ENCODE measurements at regions not wholly inside any gene's neighbourhood (a gene's known extent, or its start where the extent isn't known, plus 50 kb on each side); places are given as distances from the start of the nearest gene placed in this dataset.
"Not testable (repeated sequence)": the region's sequence is repeated elsewhere in the genome, so short reads cannot be mapped to it uniquely, and the experiment has no call there.

DNA sequence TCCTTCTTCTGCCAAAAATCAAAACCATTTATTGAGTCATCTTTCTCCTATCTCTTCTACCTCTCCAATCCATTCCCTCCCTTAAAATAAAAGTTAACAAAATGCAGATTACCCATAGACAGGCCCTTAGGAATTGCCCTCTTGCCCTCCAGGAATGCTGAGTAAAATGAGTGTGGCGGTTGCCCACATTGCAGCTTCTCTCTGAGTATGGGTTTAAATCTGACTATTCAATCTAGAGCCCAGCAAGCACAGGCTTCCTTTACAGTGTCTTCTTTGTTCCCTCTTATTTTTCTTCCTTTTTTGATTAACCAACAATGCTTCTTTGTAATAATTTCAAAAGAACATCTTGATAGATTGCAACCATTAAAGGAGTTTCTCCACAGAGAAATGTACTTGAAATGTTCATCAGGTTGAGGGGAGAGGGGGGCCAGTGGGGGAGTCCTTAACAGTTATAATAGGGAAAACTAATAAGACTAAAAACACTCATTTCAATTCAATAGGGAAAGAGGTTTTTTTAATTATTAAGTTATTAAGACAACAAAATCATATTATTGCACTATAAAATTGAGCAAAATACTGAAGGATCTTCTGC is 135.3 kb upstream of the LMCD1 start:
- DNase-seq = no peak

DNA sequence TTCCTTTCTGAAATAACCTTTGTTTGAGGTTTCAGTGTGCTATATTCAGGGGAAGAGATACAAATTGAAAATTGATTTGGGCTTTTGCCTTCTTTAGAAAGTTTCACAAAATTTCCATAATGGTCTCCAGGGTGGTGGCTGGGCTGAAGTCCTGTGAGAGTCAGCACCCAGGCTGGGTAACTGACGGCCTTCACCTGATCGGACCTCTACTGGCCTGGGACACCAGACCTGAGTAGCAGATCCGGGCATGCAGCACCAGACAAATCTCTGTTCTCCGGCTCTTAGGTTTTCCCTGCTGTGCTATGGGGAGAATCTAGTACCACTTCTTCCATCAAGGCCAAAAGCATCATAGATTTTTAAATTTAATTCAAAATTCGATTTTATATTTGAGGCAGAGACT is 133.0 kb upstream of the LMCD1 start:
- DNase-seq = no peak

DNA sequence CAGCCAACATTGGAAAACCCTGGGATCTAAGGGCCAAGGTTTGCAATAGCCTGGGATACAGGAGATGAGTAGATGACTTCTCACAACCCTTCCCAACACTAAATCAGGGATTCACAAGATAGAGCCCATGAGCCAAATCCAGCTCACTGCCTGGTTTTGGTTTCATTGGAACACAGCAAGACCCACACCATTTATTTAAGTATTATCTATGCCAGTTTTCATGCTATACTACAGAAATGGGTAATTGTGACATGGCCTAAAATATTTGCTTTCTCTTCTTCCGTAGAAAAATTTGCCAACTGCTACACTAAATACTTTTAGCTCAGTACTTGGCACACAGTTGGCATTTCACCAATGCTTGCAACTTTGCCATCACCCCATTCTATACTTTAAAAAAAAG is 132.0 kb upstream of the LMCD1 start:
- no peak for DNase-seq

DNA sequence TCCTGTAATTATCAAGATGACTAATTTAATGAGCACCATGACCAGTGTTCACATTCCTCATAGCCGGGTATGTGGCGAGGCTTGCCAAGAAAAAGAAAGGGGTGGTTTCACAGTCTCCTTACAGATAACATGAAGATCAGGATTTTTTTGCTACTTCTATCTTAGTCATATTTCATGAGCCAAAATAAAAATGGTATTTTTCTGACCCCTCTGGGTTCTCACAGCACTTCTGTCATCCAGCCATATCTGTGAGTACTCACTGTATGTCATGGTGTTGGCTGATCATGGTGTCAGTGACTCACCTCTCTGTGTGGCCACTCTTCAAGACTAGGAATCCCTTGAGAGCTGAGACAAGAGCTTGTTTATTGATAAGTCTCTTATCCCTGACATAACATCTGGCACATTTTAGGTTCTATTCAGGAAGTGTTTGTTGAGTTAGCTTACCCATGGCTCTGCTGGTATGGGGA is 130.5 kb upstream of the LMCD1 start:
- DNase-seq = no peak

DNA sequence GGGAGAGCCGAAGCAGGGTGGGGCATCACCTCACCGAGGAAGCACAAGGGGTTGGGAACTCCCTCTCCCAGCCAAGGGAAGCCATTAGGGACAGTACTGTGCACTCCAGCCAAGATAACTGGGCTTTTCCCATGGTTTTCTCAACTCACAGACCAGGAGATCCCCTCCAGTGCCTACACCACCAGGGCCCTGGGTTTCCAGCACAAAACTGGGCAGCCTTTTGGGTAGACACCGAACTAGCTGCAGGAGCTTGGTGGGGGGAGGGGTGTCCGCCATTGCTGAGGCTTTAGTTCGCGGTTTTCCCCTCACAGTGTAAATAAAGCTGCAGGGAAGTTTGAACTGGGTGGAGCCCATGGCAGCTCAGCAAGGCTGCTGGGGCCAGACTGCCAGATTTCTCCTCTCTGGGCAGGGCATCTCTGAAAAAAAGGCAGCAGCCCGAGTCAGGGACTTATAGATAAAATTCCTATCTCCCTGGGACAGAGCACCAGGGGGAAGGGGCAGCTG is 129.6 kb upstream of the LMCD1 start:
- no peak for DNase-seq

DNA sequence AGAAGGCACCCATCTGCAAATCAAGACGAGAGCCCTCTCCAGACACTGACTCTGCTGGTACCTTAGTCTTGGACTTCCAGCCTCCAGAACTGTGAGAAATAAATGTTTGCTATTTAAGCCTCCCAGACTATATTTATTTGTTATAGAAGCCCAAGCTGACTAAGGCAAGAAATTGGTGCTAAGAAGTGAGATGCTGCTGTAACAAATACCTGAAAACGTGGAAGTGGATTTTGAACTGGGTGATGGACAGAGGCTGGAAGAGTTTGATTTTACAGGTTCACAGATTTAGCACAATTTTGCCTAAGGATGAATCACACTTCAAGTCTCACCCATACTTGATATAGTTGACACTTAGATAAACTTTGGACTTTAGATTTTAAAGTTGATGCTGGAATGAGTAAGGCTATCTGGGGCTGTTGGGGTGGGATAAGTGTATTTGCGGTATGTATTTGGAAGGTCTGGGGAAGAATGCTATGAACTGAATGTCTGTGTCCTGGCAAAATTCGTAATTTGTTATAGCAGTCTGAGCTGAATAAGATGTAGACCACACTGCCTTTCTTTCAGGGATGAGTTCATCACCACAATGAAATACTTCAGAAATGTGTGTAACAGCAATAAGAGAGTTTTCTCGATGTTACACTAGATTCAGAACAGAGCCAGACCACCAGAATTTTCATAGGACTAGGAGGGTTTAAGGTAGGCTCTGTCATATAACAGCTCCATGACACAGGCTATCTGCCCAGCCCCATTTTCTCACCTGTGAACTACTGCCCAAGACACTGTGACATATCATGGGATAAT is 120.5 kb upstream of the LMCD1 start:
- no peak for DNase-seq

DNA sequence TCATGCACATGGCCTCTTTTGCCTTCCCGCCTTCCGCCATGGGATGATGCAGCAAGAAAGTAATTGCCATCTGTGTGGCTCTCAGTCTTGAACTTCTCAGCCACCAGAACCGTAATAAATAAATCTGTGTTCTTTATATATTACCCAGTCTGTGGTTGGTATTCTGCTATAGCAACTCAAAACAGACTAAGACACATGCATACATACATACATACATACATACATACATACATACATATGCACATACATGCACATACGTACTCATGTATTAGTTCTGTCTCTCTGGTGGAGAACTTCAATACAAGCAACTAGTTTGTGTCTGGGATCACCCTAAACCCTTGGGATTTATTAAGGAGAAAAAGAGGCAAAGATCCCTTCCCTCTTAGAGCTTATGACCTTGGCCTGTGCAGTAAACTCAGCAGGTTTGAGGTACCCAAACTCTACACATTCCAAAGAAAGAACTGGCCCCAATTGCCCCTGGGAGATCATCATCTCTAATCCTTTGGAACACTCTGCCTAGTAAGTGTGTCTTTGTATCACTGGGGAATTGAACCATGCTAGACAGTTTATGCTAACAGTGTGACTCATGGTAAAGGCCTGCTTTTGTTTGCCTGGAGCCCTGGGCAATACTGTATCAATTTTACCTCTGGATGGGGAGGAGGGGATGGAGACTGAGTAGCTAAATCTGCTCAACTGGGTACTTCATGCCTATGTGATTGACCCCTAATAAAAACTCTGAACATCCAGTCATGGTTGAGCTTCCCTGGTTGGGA is 115.6 kb upstream of the LMCD1 start:
- DNase-seq = no peak

DNA sequence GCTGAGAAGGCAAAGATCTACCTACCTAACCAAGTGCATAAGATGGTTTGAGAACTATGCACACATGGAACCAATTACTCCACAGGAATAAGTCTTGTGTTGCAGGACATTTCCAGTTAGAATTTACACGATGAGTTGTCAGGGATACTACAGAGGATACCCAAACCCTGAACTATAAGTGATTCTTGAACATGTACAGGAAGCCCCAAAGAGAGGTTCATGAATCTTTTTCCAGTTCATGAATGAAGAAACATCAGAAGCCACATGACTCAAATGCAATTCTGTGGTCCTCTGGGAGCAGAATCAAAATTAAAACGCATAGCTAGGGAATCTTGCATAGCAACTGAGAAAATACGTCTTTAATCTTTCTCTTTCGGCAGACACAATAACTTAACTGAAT is 114.1 kb upstream of the LMCD1 start:
- no peak for DNase-seq

DNA sequence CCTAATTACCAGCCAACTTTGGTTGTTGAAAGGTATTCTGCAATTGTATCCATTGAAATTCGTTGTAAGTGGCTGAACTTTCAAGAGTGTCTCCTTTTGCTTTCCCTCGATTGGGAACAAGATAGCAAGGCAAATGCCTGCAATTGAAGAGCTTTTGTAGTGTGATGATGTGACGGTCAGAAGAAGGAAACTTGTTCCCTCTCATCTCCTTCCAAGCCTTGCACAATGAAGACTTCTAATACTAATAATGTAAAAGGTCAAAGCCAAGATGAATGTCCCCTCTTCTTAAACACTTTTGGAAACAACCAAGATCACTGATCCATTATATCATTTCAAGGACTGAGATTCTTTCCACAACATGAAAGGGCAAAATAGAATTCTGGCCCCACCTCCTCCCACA is 101.9 kb upstream of the LMCD1 start:
- DNase-seq = no peak

DNA sequence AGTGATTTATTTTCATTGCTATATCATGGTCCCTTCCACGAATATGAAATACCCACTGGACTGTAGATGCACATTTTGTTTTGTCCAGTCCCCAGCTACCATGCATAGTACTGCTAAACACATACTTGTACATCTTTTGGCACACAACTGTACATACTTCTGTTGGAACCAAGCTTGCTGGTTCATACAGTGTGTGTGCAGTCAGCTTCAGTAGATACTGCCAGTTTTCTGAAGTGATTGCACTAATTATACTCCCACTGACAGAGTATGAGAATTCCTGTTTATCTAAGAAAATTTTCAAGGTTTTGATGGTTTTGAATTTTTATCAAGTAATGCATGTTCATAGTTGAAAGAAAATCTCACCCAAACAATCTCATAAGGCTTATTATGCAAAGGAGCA is 100.7 kb upstream of the LMCD1 start:
- DNase-seq = no peak

DNA sequence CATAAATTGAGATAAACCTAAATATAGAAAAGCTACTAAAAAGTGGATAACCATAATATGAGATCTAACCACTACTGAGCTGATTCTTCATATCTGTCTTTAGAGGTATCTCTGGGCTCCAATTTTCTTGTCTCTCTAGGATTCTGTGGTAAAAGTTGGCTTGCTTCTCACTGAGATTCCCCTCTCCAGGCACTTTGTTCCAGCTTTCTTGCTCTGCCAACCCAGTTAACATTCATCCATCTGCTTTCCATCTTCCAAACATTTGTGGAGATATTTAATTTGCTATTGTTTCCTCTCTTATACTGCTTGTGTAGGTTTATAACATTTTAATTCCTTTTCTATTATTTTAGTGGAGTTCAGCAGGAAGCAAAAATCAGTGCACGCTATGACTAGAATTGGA is 97.6 kb upstream of the LMCD1 start:
- no peak for DNase-seq

DNA sequence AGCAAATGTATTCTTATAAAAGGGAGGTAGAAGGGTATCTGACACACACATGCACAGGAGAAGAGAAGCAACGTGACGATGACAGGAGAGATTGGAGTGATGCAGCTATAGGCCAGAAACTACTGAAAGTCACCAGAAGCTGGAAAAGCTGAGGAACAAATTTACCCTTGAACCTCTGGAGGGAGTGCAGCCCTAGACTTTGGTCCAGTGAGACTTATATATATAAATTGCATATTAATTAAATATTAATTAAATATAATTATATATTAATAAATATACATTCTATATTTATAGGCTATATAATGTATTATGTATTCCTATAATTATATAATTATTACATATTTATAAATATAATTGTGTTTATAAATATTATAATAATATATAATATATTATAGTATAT is 96.5 kb upstream of the LMCD1 start:
- no peak for DNase-seq

DNA sequence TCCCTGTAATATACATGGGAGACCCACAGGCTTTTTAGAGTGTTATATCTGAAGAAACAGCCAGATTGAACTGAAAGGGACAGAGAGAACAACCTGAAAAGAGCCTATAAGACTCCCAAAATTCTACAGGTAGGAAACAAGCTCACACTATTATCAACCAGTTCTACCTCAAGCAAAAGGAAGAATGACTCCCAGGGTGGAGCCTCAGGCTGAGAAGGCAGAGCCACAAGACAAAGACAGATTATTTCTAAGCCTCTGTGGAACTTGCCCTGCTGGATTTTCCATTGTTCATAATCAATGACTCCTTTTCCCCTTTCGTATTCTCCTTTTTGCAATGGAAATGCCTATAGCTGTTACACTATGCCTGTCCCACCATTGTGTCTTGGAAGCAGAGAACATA is 95.1 kb upstream of the LMCD1 start:
- no peak for DNase-seq

DNA sequence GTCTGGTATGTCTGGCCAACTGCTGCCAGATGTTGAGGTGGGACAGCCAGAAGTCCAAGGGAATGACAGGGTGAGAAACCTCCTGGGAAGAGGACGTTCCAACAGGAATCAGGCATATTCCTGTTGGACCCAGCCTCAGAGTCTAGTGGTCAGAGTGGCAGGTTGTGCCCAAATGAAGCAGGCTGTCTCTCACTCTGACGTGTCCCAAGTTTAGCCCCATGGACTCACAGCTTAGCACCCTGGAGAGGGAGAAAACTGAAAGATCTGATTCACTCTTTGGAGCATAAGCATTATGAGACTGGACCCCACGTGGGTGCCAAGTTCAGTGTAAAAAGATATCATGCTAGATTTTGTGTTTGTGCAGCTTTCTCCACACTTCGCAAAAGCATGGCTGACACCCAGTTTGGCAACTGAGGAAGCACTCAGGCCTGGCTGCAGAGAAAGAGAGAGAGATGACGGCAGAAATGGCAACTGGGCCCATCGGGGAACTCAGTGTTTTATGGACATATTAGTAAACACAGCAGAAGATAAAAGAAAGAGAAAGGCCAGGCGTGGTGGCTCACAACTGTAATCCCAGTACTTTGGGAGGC is 88.2 kb upstream of the LMCD1 start:
- DNase-seq = no peak

DNA sequence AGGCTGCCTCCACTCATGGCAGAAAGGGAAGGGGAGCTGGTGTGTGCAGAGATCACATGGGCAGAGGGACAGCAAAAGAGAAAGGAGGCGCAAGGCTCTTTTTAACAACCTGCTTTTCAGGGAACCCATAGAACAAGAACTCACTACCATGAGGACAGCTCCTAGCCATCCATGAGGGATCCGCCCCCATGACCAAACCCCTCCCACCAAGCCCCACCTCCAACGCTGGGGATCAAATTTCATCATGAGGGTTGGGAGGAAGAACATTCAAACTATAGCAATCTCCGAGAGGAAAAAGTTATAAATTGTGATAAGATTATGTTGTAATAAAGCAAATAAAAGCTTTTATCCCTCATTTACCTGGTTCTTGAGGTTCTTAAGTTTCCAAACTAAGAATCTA is 84.7 kb upstream of the LMCD1 start:
- DNase-seq = peak; percentile 7

DNA sequence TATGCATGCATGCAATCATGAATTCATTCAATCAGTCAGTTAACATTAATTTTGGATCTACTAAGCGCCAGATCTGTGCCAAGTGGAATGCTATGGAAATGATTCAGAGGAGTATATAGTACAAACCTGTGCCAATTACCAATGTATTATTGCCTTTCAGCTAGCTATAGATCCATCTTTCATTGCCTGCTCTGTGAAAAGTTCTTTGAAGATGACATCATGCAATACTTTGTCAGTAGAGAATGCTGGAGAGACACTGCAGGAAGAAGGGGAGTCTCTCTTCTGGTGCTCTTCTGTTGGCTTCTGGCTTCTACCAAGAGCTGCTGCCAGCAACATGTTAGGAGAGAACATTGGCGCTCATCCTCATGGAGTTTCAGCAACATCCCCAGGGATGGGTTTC is 81.0 kb upstream of the LMCD1 start:
- DNase-seq = no peak

DNA sequence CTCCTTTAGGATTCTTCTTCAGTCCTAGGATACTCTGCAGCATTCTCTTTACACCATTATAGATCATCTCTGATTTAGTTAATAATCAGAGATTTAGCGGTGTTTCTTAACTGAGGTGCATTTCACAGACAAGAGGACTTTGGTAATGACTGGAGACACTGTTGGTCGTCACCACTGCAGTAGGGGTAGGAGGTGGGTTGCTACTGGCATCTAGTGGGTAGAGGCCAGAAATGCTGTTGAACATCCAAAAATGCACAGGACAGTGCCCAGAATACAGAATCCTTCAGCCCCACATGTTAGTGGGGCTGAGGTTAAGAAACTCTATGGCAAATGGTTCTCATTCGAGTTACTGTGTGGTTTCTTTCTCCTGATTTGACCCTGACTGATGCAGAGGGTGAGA is 80.4 kb upstream of the LMCD1 start:
- no peak for DNase-seq

DNA sequence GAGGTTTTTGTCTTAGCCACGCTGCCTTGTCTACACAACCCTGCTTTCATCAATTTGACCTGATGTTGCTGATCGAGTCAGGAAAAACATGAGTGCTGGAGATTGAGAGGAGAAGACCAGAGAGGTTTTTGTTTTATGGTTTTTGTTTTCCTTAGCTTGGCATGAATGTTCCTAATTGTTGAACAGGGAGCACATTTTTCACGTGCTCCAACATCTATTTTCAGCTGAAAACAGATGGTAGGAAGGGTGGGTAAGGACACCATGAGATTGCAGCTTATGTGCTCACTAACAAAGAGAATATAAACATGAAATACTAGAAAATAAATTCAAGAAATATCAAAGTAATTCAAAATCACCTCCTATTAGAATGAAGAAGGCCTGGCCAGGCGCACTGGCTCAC is 79.9 kb upstream of the LMCD1 start:
- DNase-seq = no peak

DNA sequence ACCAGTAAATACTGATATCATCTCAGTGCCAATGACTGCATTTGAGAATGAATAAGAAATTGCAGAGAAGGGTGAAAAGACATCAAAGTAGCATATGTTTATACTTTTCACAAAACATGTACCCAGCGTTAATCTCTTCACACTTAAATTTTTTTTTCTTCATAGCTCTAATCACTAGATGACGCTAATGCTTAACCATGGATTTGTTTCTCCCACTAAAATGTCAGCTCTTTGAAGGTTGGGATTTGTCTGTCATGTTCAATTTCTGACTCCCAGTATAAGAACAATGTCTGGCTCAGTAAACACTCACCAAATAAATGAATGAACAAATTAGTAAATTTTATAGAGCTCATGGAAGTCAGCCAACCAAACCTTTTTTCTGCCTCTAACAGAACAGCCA is 78.3 kb upstream of the LMCD1 start:
- no peak for DNase-seq

DNA sequence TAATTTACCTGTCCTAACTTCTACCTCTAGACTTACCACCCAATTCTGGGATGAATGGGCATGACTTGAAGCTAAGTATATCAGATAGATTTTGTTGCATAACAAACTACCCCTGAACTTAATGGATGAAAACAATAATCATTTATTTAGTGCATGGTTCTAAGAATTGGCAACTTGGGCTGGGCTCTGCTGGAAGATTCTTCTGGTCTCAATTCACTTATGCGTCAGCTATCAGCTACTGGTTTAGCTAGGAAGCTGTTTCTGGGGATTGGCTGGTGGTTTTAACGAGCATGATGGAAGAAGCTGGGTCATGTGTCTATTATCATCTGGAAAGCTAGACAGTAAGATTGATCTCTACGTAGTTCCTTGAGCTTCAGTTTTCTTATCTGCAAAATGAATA is 77.3 kb upstream of the LMCD1 start:
- DNase-seq = no peak

DNA sequence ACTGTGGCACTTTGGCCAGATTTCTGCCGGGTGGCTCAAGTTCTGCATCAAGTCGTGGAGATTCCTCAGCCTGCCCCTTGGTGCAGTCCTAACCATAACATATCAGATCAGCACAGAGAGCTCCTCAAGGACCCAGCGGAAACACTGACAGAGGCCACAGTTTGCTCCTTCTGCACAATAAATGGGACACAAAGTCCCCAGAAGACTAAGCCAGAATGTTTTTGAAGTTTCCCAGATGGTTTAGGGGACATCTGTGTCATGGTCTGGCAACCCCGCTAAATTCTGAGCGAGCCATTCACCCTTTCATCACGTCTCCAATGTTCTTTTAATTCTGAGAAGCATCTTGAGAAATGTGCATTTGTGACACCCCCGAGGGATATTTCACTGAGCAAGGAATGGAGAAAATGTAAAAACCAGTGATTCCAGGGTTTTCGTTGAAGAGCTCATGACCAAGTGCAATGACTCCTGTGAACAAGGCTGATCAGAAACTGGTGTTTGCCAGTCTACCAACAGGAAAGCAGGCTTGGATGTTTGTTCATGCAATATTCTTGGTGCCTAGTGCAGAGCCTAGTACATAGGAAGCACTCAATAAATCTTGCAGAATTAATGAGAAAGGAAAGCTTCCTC is 64.8 kb upstream of the LMCD1 start:
- no peak for DNase-seq

DNA sequence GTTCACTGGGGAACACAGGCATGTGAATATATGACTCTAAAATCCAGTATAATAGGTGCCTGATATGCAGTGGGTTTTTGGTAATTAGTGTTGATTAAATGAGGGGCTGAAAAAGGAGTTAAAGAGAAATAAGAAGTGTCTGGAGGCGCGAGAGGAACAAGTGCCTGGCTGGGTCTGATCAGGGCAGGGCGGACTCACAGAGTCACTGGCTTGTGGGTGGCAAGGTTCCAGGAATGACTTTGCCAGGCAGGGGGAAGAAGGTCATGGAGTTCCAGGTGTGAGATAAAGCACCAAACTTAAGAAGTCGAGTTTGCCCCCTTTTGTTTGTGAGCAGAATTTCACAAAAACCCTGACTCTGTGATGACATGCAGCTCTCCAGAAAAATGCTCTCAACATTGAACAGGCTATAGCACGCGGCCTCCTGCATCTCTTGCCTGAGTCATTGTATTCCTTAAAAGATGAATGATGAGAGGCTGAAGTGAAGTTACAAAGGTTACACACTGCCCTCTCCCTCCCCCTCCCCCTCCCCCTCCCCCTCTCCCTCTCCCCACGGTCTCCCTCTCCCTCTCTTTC is 63.0 kb upstream of the LMCD1 start:
- no peak for DNase-seq

DNA sequence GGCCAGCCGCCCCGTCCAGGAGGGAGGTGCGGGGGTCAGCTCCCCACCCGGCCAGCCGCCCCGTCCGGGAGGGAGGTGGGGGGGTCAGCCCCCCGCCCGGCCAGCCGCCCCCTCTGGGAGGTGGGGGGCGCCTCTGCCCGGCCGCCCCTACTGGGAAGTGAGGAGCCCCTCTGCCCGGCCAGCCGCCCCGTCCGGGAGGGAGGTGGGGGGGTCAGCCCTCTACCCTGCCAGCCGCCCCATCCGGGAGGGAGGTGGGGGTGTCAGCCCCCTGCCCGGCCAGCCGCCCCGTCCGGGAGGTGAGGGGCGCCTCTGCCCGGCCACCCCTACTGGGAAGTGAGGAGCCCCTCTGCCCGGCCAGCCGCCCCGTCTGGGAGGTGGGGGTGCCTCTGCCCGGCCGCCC is 61.5 kb upstream of the LMCD1 start:
- DNase-seq = not testable (repeated sequence)

All from CD4-positive, alpha-beta T cell treated with Interleukin-17A for 1 hour (primary cell).